Astrocyte (in vitro differentiated cells and primary cell): ENCODE measurements at regions not wholly inside any gene's neighbourhood (a gene's known extent, or its start where the extent isn't known, plus 50 kb on each side); places are given as distances from the start of the nearest gene placed in this dataset.

Experiments
- DNase-seq: peaks from one replicate; pipeline ENCODE4 v3.0.0-alpha.2; 2010; ENCODE audit warnings: low read depth
- FAIRE-seq: peaks from 2 replicates; lab custom pipeline; 2011; peaks lifted over from hg19 to GRCh38; lab: Jason Lieb, UNC
- H2AFZ ChIP-seq: 2 replicates; pipeline ENCODE4 v1.6.0; 2012; ENCODE audit warnings: low read depth, low read length, inconsistent platforms
- H3K27ac ChIP-seq: 2 replicates; pipeline ENCODE4 v1.5.1; 2011; ENCODE audit warnings: low read depth, low read length, inconsistent platforms
- H3K27me3 ChIP-seq: 2 replicates; pipeline ENCODE4 v1.6.0; 2011; ENCODE audit warnings: low read length, inconsistent platforms; ENCODE audit not compliant: insufficient read depth
- H3K36me3 ChIP-seq: 2 replicates; pipeline ENCODE4 v1.5.1; 2011; ENCODE audit warnings: low read length, inconsistent platforms; ENCODE audit not compliant: insufficient read depth
- H3K4me1 ChIP-seq: 2 replicates; pipeline ENCODE4 v1.5.1; 2011; ENCODE audit warnings: low read length, inconsistent platforms; ENCODE audit not compliant: insufficient read depth
- H3K4me2 ChIP-seq: 2 replicates; pipeline ENCODE4 v1.6.0; 2012; ENCODE audit warnings: low read length, inconsistent platforms
- H3K4me3 ChIP-seq: 2 replicates; pipeline ENCODE4 v1.5.1; 2011; ENCODE audit warnings: low read depth, mild to moderate bottlenecking, low read length, inconsistent platforms; ENCODE audit not compliant: insufficient read depth
- H3K79me2 ChIP-seq: 2 replicates; pipeline ENCODE4 v1.6.0; 2012; ENCODE audit warnings: mild to moderate bottlenecking, low read length, inconsistent platforms; ENCODE audit not compliant: insufficient read depth
- H3K9ac ChIP-seq: 2 replicates; pipeline ENCODE4 v1.6.0; 2012; ENCODE audit warnings: mild to moderate bottlenecking, low read length, inconsistent platforms
- H3K9me3 ChIP-seq: 2 replicates; pipeline ENCODE4 v1.5.1; 2012; ENCODE audit warnings: low read depth, mild to moderate bottlenecking, low read length, inconsistent platforms; ENCODE audit not compliant: insufficient read depth
- H4K20me1 ChIP-seq: 2 replicates; pipeline ENCODE4 v1.6.0; 2012; ENCODE audit warnings: low read length, inconsistent platforms; ENCODE audit not compliant: insufficient read depth
- H3K27ac Mint-ChIP-seq: one replicate; pipeline ENCODE4 v1.8.0; 2021; ENCODE audit warnings: mild to moderate bottlenecking, mixed read lengths; ENCODE audit not compliant: unreplicated experiment
- H3K27me3 Mint-ChIP-seq: one replicate; pipeline ENCODE4 v1.8.0; 2021; ENCODE audit warnings: low read depth, mixed read lengths; ENCODE audit not compliant: unreplicated experiment
- H3K36me3 Mint-ChIP-seq: one replicate; pipeline ENCODE4 v1.8.0; 2021; ENCODE audit warnings: low read depth, mixed read lengths; ENCODE audit not compliant: unreplicated experiment
- H3K4me1 Mint-ChIP-seq: one replicate; pipeline ENCODE4 v1.8.0; 2021; ENCODE audit warnings: low read depth, mixed read lengths; ENCODE audit not compliant: unreplicated experiment
- H3K4me3 Mint-ChIP-seq: one replicate; pipeline ENCODE4 v1.8.0; 2021; ENCODE audit warnings: mild to moderate bottlenecking, moderate library complexity, mixed read lengths; ENCODE audit not compliant: unreplicated experiment
- H3K9me3 Mint-ChIP-seq: one replicate; pipeline ENCODE4 v1.8.0; 2021; ENCODE audit warnings: mild to moderate bottlenecking, mixed read lengths; ENCODE audit not compliant: unreplicated experiment
- CTCF ChIP-seq: IDR thresholded peaks from 2 replicates; pipeline ENCODE4 v1.5.1; 2011; ENCODE audit warnings: low read depth, mild to moderate bottlenecking, inconsistent platforms, low read length, moderate library complexity; ENCODE audit not compliant: insufficient read depth
- EZH2 ChIP-seq: IDR thresholded peaks from 2 replicates; pipeline ENCODE4 v1.6.1; 2012; ENCODE audit warnings: mild to moderate bottlenecking, low read length, inconsistent platforms; ENCODE audit not compliant: insufficient read depth

GRCh38 chr4:122252584-122252983, 100.5 kb downstream of the BLTP1 start:
- DNase-seq (no peak), FAIRE-seq (no peak)
- no peaks in the 10 kb centered on the region for H3K9me3 Mint-ChIP-seq
- H3K27ac Mint-ChIP-seq: no peak overlapping the region
- H2AFZ ChIP-seq: no peak overlapping the region
- no peak overlapping the region for H3K9ac ChIP-seq
- no peaks in the 10 kb centered on the region for H3K9me3 ChIP-seq
- no peaks in the 10 kb centered on the region for H4K20me1 ChIP-seq
- no peaks in the 10 kb centered on the region for H3K27me3 Mint-ChIP-seq
- no peaks in the 10 kb centered on the region for H3K4me1 Mint-ChIP-seq
- H3K79me2 ChIP-seq: no peaks in the 10 kb centered on the region
- H3K4me1 ChIP-seq: no peaks in the 10 kb centered on the region
- no peaks in the 10 kb centered on the region for H3K27me3 ChIP-seq
- peaks cover 37% of the 10 kb centered on the region for H3K36me3 ChIP-seq
- TF ChIP-seq CTCF: no peak
- no peak for TF ChIP-seq EZH2
- H3K36me3 Mint-ChIP-seq: peaks cover 19% of the 10 kb centered on the region
- H3K4me2 ChIP-seq: no peak overlapping the region
- no peak overlapping the region for H3K4me3 ChIP-seq
- no peak overlapping the region for H3K27ac ChIP-seq
- H3K4me3 Mint-ChIP-seq: no peak overlapping the region

- Mint-ChIP-seq H3K27ac (no peak overlapping the region), H3K4me1 (no peaks in the 10 kb centered on the region), H3K27me3 (no peaks in the 10 kb centered on the region), H3K9me3 (no peaks in the 10 kb centered on the region), H3K4me3 (no peak overlapping the region), H3K36me3 (peaks cover 12% of the 10 kb centered on the region)
- no peaks in the 10 kb centered on the region for H4K20me1 ChIP-seq
- no peaks in the 10 kb centered on the region for H3K79me2 ChIP-seq
- H2AFZ ChIP-seq: no peak overlapping the region
- no peak overlapping the region for H3K9ac ChIP-seq
- no peaks in the 10 kb centered on the region for H3K9me3 ChIP-seq
- DNase-seq (no peak), FAIRE-seq (peak; percentile 41)
- H3K27ac ChIP-seq: no peak overlapping the region
- H3K4me3 ChIP-seq: no peak overlapping the region
- TF ChIP-seq CTCF: no peak
- TF ChIP-seq EZH2: no peak
- H3K27me3 ChIP-seq: no peaks in the 10 kb centered on the region
- H3K4me1 ChIP-seq: no peaks in the 10 kb centered on the region
- H3K4me2 ChIP-seq: no peak overlapping the region
- peaks cover 16% of the 10 kb centered on the region for H3K36me3 ChIP-seq
Measured at GRCh38 chr4:122259849-122260248, 107.7 kb downstream of the BLTP1 start.

- no peak overlapping the region for H3K27ac Mint-ChIP-seq
- no peaks in the 10 kb centered on the region for H3K4me1 Mint-ChIP-seq
- H3K36me3 ChIP-seq: peaks cover 13% of the 10 kb centered on the region
Measured at GRCh38 chr4:122276359-122276758, 102.5 kb upstream of the ADAD1 start.

More at GRCh38 chr4:122276359-122276758, 102.5 kb upstream of the ADAD1 start:
- no peak overlapping the region for H3K4me2 ChIP-seq
- FAIRE-seq: no peak
- no peak for DNase-seq
- Mint-ChIP-seq H3K9me3 (no peaks in the 10 kb centered on the region), H3K4me3 (no peak overlapping the region), H3K27me3 (no peaks in the 10 kb centered on the region), H3K36me3 (peaks cover 4% of the 10 kb centered on the region)
- H2AFZ ChIP-seq: no peak overlapping the region
- no peaks in the 10 kb centered on the region for H3K4me1 ChIP-seq
- no peak overlapping the region for H3K27ac ChIP-seq
- no peaks in the 10 kb centered on the region for H3K27me3 ChIP-seq
- H3K4me3 ChIP-seq: no peak overlapping the region
- no peaks in the 10 kb centered on the region for H3K9me3 ChIP-seq
- H4K20me1 ChIP-seq: no peaks in the 10 kb centered on the region
- H3K79me2 ChIP-seq: no peaks in the 10 kb centered on the region
- H3K9ac ChIP-seq: no peak overlapping the region
- TF ChIP-seq EZH2: no peak
- TF ChIP-seq CTCF: no peak
